HCT116 (cell line): ENCODE measurements at regions not wholly inside any gene's neighbourhood (a gene's known extent, or its start where the extent isn't known, plus 50 kb on each side); places are given as distances from the start of the nearest gene placed in this dataset.

ENCODE experiments used
- ATAC-seq: fragments of 200-7000 bp; cut with Tn5 transposase; 2 replicates; pipeline ENCODE4 v1.9.1; 2020; ENCODE audit warnings: mild to moderate bottlenecking, moderate library complexity
- BruUV-seq: library from RNA; stranded (reverse); fragments of 400-500 nt; replicated peaks from 2 replicates; lab custom pipeline; 2021; lab: Mats Ljungman, UMichigan
- CTCF ChIA-PET: fragments of 300-600 bp; sonication (Branson Sonifier 250); formaldehyde crosslinking; loops from one replicate; lab custom pipeline; 2021; ENCODE audit warnings: antibody characterized with exemption; lab: Charles Lee
- POLR2A ChIA-PET: fragments of 300-600, 350-600 bp; sonication (Branson Sonifier 250); formaldehyde crosslinking; loops from one replicate; lab custom pipeline; 2021; ENCODE audit warnings: antibody characterized with exemption; lab: Charles Lee
- RAD21 ChIA-PET, 2 experiments: fragments of 300-600 bp; sonication (Branson Sonifier 250); formaldehyde crosslinking; loops; one replicate each; lab custom pipeline; 2023; ENCODE audit warnings: low total read pairs in 2 of 2; ENCODE audit not compliant: uncharacterized antibody in 2 of 2, unreplicated experiment in 2 of 2, low non-redundant PET in 1 of 2; lab: Charles Lee
- DNase-seq: peaks from one replicate; pipeline ENCODE4 v3.0.0-alpha.2; 2010; ENCODE audit warnings: low read depth, low spot score
- H2AFZ ChIP-seq: fragments of 200-600 bp; shearing (Covaris generic), sonication (generic); 2 replicates; pipeline ENCODE4 v1.6.1; 2017; ENCODE audit warnings: low read depth, mixed run types, mixed read lengths, antibody characterized with exemption, low read length; ENCODE audit not compliant: poor library complexity, severe bottlenecking
- H3K27ac ChIP-seq: 2 replicates; pipeline ENCODE4 v1.5.1; 2012; ENCODE audit warnings: low read depth, low read length
- H3K27me3 ChIP-seq: fragments of 200-600 bp; sonication (generic); 2 replicates; pipeline ENCODE4 v1.6.1; 2016; ENCODE audit warnings: mixed run types, low read length, mixed read lengths; ENCODE audit not compliant: insufficient read depth
- H3K36me3 ChIP-seq, 2 experiments: fragments of 200-500 bp in 1 of 2; fragments of 200-600 bp in 1 of 2; sonication (Bioruptor generic) in 1 of 2; sonication (generic) in 1 of 2; 2 replicates each; pipeline versions ENCODE4 v1.5.1 to v1.6.1; 2014 to 2016; ENCODE audit warnings: low read length in 2 of 2, inconsistent platforms in 1 of 2, mixed read lengths in 1 of 2, mixed run types in 1 of 2; ENCODE audit not compliant: insufficient read depth in 2 of 2, control insufficient read depth in 1 of 2
- H3K4me1 ChIP-seq, 2 experiments: fragments of 200-600 bp in 1 of 2; sonication (generic) in 1 of 2; 2 replicates each; pipeline versions ENCODE4 v1.5.1 to v1.6.1; 2012 to 2017; ENCODE audit warnings: low read length in 2 of 2, inconsistent platforms in 1 of 2, mild to moderate bottlenecking in 1 of 2, mixed read lengths in 1 of 2, mixed run types in 1 of 2, moderate library complexity in 1 of 2; ENCODE audit not compliant: insufficient read depth in 2 of 2, control insufficient read depth in 1 of 2
- H3K4me2 ChIP-seq: fragments of 200-600 bp; sonication (generic); 2 replicates; pipeline ENCODE4 v1.6.1; 2017; ENCODE audit warnings: mixed run types, low read length, mixed read lengths
- H3K4me3 ChIP-seq, 2 experiments: fragments of 200-600 bp in 1 of 2; sonication (generic) in 1 of 2; replicated peaks in 1 of 2; 2 replicates each; pipeline ENCODE4 v1.5.1; 2011 to 2016; ENCODE audit warnings: low read length in 2 of 2, control low read depth in 1 of 2, low read depth in 1 of 2, mild to moderate bottlenecking in 1 of 2, mixed read lengths in 1 of 2, mixed run types in 1 of 2
- H3K79me2 ChIP-seq: fragments of 200-600 bp; sonication (generic); 2 replicates; pipeline ENCODE4 v1.6.1; 2017; ENCODE audit warnings: mild to moderate bottlenecking, mixed run types, low read length, moderate library complexity, mixed read lengths; ENCODE audit not compliant: insufficient read depth
- H3K9ac ChIP-seq: fragments of 200-600 bp; sonication (generic); 2 replicates; pipeline ENCODE4 v1.6.1; 2016; ENCODE audit warnings: low read length, mixed read lengths
- H3K9me2 ChIP-seq: fragments of 200-600 bp; sonication (generic), shearing (Covaris generic); 2 replicates; pipeline ENCODE4 v1.6.1; 2017; ENCODE audit warnings: mixed run types, mild to moderate bottlenecking, moderate library complexity; ENCODE audit not compliant: insufficient read depth
- H3K9me3 ChIP-seq, 2 experiments: fragments of 200-500 bp in 1 of 2; fragments of 200-600 bp in 1 of 2; sonication (Bioruptor generic) in 1 of 2; sonication (generic) in 1 of 2; 2 replicates each; pipeline ENCODE4 v1.6.1; 2014 to 2017; ENCODE audit warnings: low read length in 2 of 2, mixed read lengths in 2 of 2, inconsistent platforms in 1 of 2, low read depth in 1 of 2, mild to moderate bottlenecking in 1 of 2, mixed run types in 1 of 2, moderate library complexity in 1 of 2; ENCODE audit not compliant: control insufficient read depth in 1 of 2, insufficient read depth in 1 of 2
- H4K20me1 ChIP-seq: fragments of 200-600 bp; sonication (generic), shearing (Covaris generic); 2 replicates; pipeline ENCODE4 v1.6.1; 2017; ENCODE audit warnings: mixed run types, mild to moderate bottlenecking, moderate library complexity; ENCODE audit not compliant: insufficient read depth
- ATF3 ChIP-seq: IDR thresholded peaks from 2 replicates; pipeline ENCODE4 v1.6.1; 2012
- CEBPB ChIP-seq: IDR thresholded peaks from 2 replicates; pipeline ENCODE4 v1.6.1; 2012; ENCODE audit warnings: low read depth
- CTCF ChIP-seq, 3 experiments: fragments of 200-600 bp in 1 of 3; sonication (generic) in 1 of 3; IDR thresholded peaks in 2 of 3; conservative IDR thresholded peaks in 1 of 3; 2 replicates each; pipeline ENCODE4 v1.5.1; 2012 to 2017; ENCODE audit warnings: low read depth in 2 of 3, low read length in 2 of 3, antibody characterized with exemption in 1 of 3, borderline replicate concordance in 1 of 3, control low read depth in 1 of 3, mild to moderate bottlenecking in 1 of 3, mixed read lengths in 1 of 3, mixed run types in 1 of 3, moderate library complexity in 1 of 3; ENCODE audit not compliant: insufficient read depth in 1 of 3
- EGR1 ChIP-seq: IDR thresholded peaks from 2 replicates; pipeline ENCODE4 v1.6.1; 2012; ENCODE audit warnings: low read depth
- EZH2 ChIP-seq: fragments of 200-600 bp; sonication (generic); IDR thresholded peaks from 2 replicates; pipeline ENCODE4 v1.6.1; 2017; ENCODE audit warnings: antibody characterized with exemption, mixed run types
- EZH2phosphoT487 ChIP-seq: fragments of 200-600 bp; IDR thresholded peaks from 2 replicates; pipeline ENCODE4 v1.6.1; 2018; ENCODE audit warnings: antibody characterized with exemption, borderline replicate concordance
- FOSL1 ChIP-seq: IDR thresholded peaks from 2 replicates; pipeline ENCODE4 v1.6.1; 2012; ENCODE audit warnings: low read depth
- JUND ChIP-seq: IDR thresholded peaks from 2 replicates; pipeline ENCODE4 v1.6.1; 2012
- POLR2A ChIP-seq: IDR thresholded peaks from 2 replicates; pipeline ENCODE4 v1.7.0; 2011; ENCODE audit warnings: borderline replicate concordance; ENCODE audit not compliant: insufficient read depth, insufficient read length; ENCODE audit errors: extremely low read depth
- POLR2AphosphoS5 ChIP-seq: IDR thresholded peaks from 2 replicates; pipeline ENCODE4 v1.6.1; 2011; ENCODE audit warnings: mild to moderate bottlenecking, low read depth, low read length, moderate library complexity
- SIN3A ChIP-seq: IDR thresholded peaks from 2 replicates; pipeline ENCODE4 v1.6.1; 2012; ENCODE audit warnings: low read depth
- SP1 ChIP-seq: IDR thresholded peaks from 2 replicates; pipeline ENCODE4 v1.6.1; 2012; ENCODE audit warnings: low read depth
- SRF ChIP-seq: IDR thresholded peaks from 2 replicates; pipeline ENCODE4 v1.6.1; 2012; ENCODE audit warnings: low read depth
- TCF7L2 ChIP-seq: IDR thresholded peaks from 2 replicates; pipeline ENCODE4 v1.7.0; 2011; ENCODE audit warnings: borderline replicate concordance, inconsistent platforms; ENCODE audit not compliant: insufficient read depth, insufficient read length; ENCODE audit errors: extremely low read depth
- ZBTB33 ChIP-seq: IDR thresholded peaks from 2 replicates; pipeline ENCODE4 v1.6.1; 2011; ENCODE audit warnings: mild to moderate bottlenecking, low read length, moderate library complexity; ENCODE audit not compliant: insufficient replicate concordance; ENCODE audit errors: extremely low read depth
- ZFX ChIP-seq: fragments of 450-650 bp; IDR thresholded peaks from 2 replicates; pipeline ENCODE4 v1.6.1; 2017
- intact Hi-C: fragments of 100-400 bp; cut with micrococcal nuclease; formaldehyde crosslinking; loops from 2 replicates; pipeline ENCODE4 v1.10.0; 2022

- Histone ChIP-seq H3K4me3 (no peak overlapping the region), H3K9me2 (no peaks in the 10 kb centered on the region), H3K9ac (no peak overlapping the region), H3K79me2 (no peaks in the 10 kb centered on the region), H3K27me3 (no peaks in the 10 kb centered on the region), H3K27ac (no peak overlapping the region), H4K20me1 (no peaks in the 10 kb centered on the region), H3K9me3 (no peaks in the 10 kb centered on the region), H2AFZ (no peak overlapping the region), H3K4me2 (no peak overlapping the region), H3K4me1 (no peaks in the 10 kb centered on the region), H3K36me3 (no peaks in the 10 kb centered on the region)
- ChIA-PET RAD21 (no interaction called here), CTCF (no interaction called here), POLR2A (no interaction called here)
- ATAC-seq (no peak), DNase-seq (no peak)
- no TSS peak for BruUV-seq
- intact Hi-C loops: no loop called here
- no peak for TF ChIP-seq ZBTB33
- no peak for TF ChIP-seq SRF
- no peak for TF ChIP-seq ZFX
- TF ChIP-seq EZH2: no peak
- TF ChIP-seq SP1: no peak
- TF ChIP-seq POLR2A: no peak
These were observed 278.9 kb upstream of the GIMD1 start for GRCh38 chr4:106647451-106647850.

GRCh38 chr4:106629268-106629625 lies 260.7 kb upstream of the GIMD1 start:
- RAD21 ChIA-PET: no interaction called here
- ATAC-seq (no peak), DNase-seq (no peak)
- Histone ChIP-seq H3K9me2 (no peaks in the 10 kb centered on the region), H3K27ac (no peak overlapping the region), H3K27me3 (no peaks in the 10 kb centered on the region), H3K79me2 (no peaks in the 10 kb centered on the region), H3K4me2 (no peak overlapping the region), H3K4me3 (no peak overlapping the region), H3K9ac (no peak overlapping the region), H4K20me1 (no peaks in the 10 kb centered on the region), H3K4me1 (no peaks in the 10 kb centered on the region), H3K36me3 (no peaks in the 10 kb centered on the region), H3K9me3 (no peaks in the 10 kb centered on the region), H2AFZ (no peak overlapping the region)
- POLR2A ChIA-PET: no interaction called here
- CTCF ChIA-PET: no interaction called here
- intact Hi-C loops: no loop called here
- BruUV-seq: no TSS peak
- TF ChIP-seq POLR2AphosphoS5: no peak
- TF ChIP-seq FOSL1: no peak
- TF ChIP-seq CTCF (IDR thresholded peaks at IDR 0.05 in 2 of 3, conservative IDR thresholded peaks at IDR 0.05 in 1 of 3; ENCODE audit: borderline replicate concordance in 1 of 3, insufficient read depth in 1 of 3, low read depth in 2 of 3, low read length in 2 of 3): no peak
- no peak for TF ChIP-seq TCF7L2
- TF ChIP-seq CEBPB: no peak
- TF ChIP-seq SIN3A: no peak
- TF ChIP-seq EZH2phosphoT487: no peak
- TF ChIP-seq SRF: no peak
- no peak for TF ChIP-seq EGR1
- TF ChIP-seq JUND: no peak
- no peak for TF ChIP-seq ATF3
- TF ChIP-seq SP1: no peak
